GM18517 (cell line): ENCODE measurements at regions not wholly inside any gene's neighbourhood (a gene's known extent, or its start where the extent isn't known, plus 50 kb on each side); places are given as distances from the start of the nearest gene placed in this dataset.
"Not testable (repeated sequence)": the region's sequence is repeated elsewhere in the genome, so short reads cannot be mapped to it uniquely, and the experiment has no call there.

Experiments used
- ATAC-seq: cut with Tn5 transposase; IDR thresholded peaks from one replicate; pipeline ENCODE4 v1.9.1; 2021; ENCODE audit warnings: mild to moderate bottlenecking, moderate library complexity; ENCODE audit not compliant: unreplicated experiment

GRCh38 chr3:153539263-153539662, 377.2 kb downstream of the RAP2B start:
- no peak for ATAC-seq

GRCh38 chr3:153545471-153545870, 383.4 kb downstream of the RAP2B start:
- no peak for ATAC-seq

- no peak for ATAC-seq
Measured at GRCh38 chr3:153547970-153548369, 385.9 kb downstream of the RAP2B start.

GRCh38 chr3:153549686-153550085, 387.7 kb downstream of the RAP2B start:
- not testable (repeated sequence) for ATAC-seq

- no peak for ATAC-seq
Measured at GRCh38 chr3:153551536-153552285, 389.7 kb downstream of the RAP2B start.

- no peak for ATAC-seq
Measured at GRCh38 chr3:153552887-153553604, 391.0 kb downstream of the RAP2B start.

- no peak for ATAC-seq
Measured at GRCh38 chr3:153553605-153553945, 391.5 kb downstream of the RAP2B start.

- no peak for ATAC-seq
Measured at GRCh38 chr3:153555919-153556318, 393.9 kb downstream of the RAP2B start.

- ATAC-seq = not testable (repeated sequence)
Measured at GRCh38 chr3:153559366-153559765, 397.3 kb downstream of the RAP2B start.

GRCh38 chr3:153567011-153567410, 405.0 kb downstream of the RAP2B start:
- no peak for ATAC-seq

- no peak for ATAC-seq
Measured at GRCh38 chr3:153567556-153567955, 405.5 kb downstream of the RAP2B start.

- not testable (repeated sequence) for ATAC-seq
Measured at GRCh38 chr3:153570481-153570880, 408.5 kb downstream of the RAP2B start.

GRCh38 chr3:153572165-153572564, 410.1 kb downstream of the RAP2B start:
- no peak for ATAC-seq

GRCh38 chr3:153572654-153573053, 410.6 kb downstream of the RAP2B start:
- no peak for ATAC-seq

- no peak for ATAC-seq
Measured at GRCh38 chr3:153573481-153573880, 411.5 kb downstream of the RAP2B start.

- no peak for ATAC-seq
Measured at GRCh38 chr3:153574445-153574844, 412.4 kb downstream of the RAP2B start.

GRCh38 chr3:153577059-153577736, 415.2 kb downstream of the RAP2B start:
- no peak for ATAC-seq

GRCh38 chr3:153578046-153578445, 416.0 kb downstream of the RAP2B start:
- ATAC-seq = no peak

- no peak for ATAC-seq
Measured at GRCh38 chr3:153590051-153590450, 428.0 kb downstream of the RAP2B start.

GRCh38 chr3:153591561-153592245, 429.7 kb downstream of the RAP2B start:
- ATAC-seq = no peak

GRCh38 chr3:153595186-153595815, 433.3 kb downstream of the RAP2B start:
- ATAC-seq = no peak
